GM13977 (cell line): ENCODE measurements at regions not wholly inside any gene's neighbourhood (a gene's known extent, or its start where the extent isn't known, plus 50 kb on each side); places are given as distances from the start of the nearest gene placed in this dataset.

Source experiments
- DNase-seq: peaks from one replicate; pipeline ENCODE4 v3.0.0; 2012; ENCODE audit warnings: low spot score
- CTCF ChIP-seq: IDR thresholded peaks from 2 replicates; pipeline ENCODE4 v1.5.1; 2012; ENCODE audit warnings: mild to moderate bottlenecking, control low read depth; ENCODE audit not compliant: insufficient read depth; ENCODE audit errors: extremely low read depth, missing control alignments
- in situ Hi-C: fragments of 300-500 bp; cut with MboI; formaldehyde crosslinking; loops from one replicate; pipeline ENCODE4 v1.12.0; 2022; ENCODE audit warnings: low sequenced_read_pairs, low pct_unique_long_range_greater_than_20kb, mixed read lengths, inconsistent platforms; ENCODE audit not compliant: unreplicated experiment

- TF ChIP-seq CTCF, result no peak
- in situ Hi-C loops, result no loop called here
- DNase-seq, result no peak
These were observed 308.4 kb upstream of the KLF6 start for GRCh38 chr10:4093438-4093837.

GRCh38 chr10:4088354-4089066 lies 303.5 kb upstream of the KLF6 start:
- no peak for TF ChIP-seq CTCF
- in situ Hi-C loops, result no loop called here
- DNase-seq, result no peak

- in situ Hi-C loops, result no loop called here
- no peak for DNase-seq
- no peak for TF ChIP-seq CTCF
These were observed 301.3 kb upstream of the KLF6 start for GRCh38 chr10:4086131-4086898.

- in situ Hi-C loops, result no loop called here
- DNase-seq, result no peak
- TF ChIP-seq CTCF, result no peak
These were observed 298.5 kb upstream of the KLF6 start for GRCh38 chr10:4083509-4084003.

- in situ Hi-C loops, result no loop called here
These were observed 297.9 kb upstream of the KLF6 start for GRCh38 chr10:4082861-4083260.

GRCh38 chr10:4081685-4082111 lies 296.7 kb upstream of the KLF6 start:
- no peak for TF ChIP-seq CTCF
- no peak for DNase-seq
- in situ Hi-C loops, result no loop called here

More at GRCh38 chr10:4082861-4083260, 297.9 kb upstream of the KLF6 start:
- TF ChIP-seq CTCF, result no peak
- no peak for DNase-seq
